Mucosa of stomach (tissue), 1 donor: ENCODE measurements at regions not wholly inside any gene's neighbourhood (a gene's known extent, or its start where the extent isn't known, plus 50 kb on each side); places are given as distances from the start of the nearest gene placed in this dataset.

Source experiments
- H3K27me3 ChIP-seq: one replicate; pipeline ENCODE4 v1.7.0; 2013; ENCODE audit warnings: mild to moderate bottlenecking, low read length; ENCODE audit not compliant: control insufficient read depth, insufficient read depth
- H3K36me3 ChIP-seq: one replicate; pipeline ENCODE4 v1.7.0; 2013; ENCODE audit warnings: low read length; ENCODE audit not compliant: control insufficient read depth, insufficient read depth
- H3K4me1 ChIP-seq: one replicate; pipeline ENCODE4 v1.7.0; 2013; ENCODE audit warnings: mild to moderate bottlenecking, low read length; ENCODE audit not compliant: control insufficient read depth, insufficient read depth
- H3K4me3 ChIP-seq: one replicate; pipeline ENCODE4 v1.7.0; 2013; ENCODE audit warnings: low read length
- H3K9ac ChIP-seq: one replicate; pipeline ENCODE4 v1.7.0; 2013; ENCODE audit warnings: mild to moderate bottlenecking, low read length, moderate library complexity
- H3K9me3 ChIP-seq: one replicate; pipeline ENCODE4 v1.7.0; 2013; ENCODE audit warnings: mild to moderate bottlenecking, low read length, moderate library complexity; ENCODE audit not compliant: control insufficient read depth
- donor health status: Pancreatic carcinoma.

DNA sequence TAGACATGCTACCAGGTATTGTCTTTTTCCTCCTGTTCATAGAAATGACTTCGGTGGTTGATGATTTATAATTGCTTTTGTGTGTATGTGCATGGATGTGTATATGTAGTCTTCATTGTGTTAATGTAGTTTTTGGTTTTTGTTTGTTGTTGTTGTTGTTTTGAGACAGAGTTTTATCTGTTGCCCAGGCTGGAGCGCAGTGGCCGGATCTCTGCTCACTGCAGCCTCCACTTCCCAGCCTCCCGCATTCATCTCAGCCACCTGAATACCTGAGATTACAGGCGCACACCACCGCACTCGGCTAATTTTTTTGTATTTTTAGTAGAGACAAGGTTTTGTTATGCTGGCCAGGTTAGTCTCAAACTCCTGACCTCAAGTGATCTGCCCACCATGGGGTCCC is 75.2 kb downstream of the HFE start:
- no peak overlapping the region for H3K4me3 ChIP-seq
- H3K4me1 ChIP-seq: peaks cover 17% of the 10 kb centered on the region
- H3K9ac ChIP-seq: no peak overlapping the region
- no peaks in the 10 kb centered on the region for H3K27me3 ChIP-seq
- H3K9me3 ChIP-seq: no peaks in the 10 kb centered on the region
- no peaks in the 10 kb centered on the region for H3K36me3 ChIP-seq

DNA sequence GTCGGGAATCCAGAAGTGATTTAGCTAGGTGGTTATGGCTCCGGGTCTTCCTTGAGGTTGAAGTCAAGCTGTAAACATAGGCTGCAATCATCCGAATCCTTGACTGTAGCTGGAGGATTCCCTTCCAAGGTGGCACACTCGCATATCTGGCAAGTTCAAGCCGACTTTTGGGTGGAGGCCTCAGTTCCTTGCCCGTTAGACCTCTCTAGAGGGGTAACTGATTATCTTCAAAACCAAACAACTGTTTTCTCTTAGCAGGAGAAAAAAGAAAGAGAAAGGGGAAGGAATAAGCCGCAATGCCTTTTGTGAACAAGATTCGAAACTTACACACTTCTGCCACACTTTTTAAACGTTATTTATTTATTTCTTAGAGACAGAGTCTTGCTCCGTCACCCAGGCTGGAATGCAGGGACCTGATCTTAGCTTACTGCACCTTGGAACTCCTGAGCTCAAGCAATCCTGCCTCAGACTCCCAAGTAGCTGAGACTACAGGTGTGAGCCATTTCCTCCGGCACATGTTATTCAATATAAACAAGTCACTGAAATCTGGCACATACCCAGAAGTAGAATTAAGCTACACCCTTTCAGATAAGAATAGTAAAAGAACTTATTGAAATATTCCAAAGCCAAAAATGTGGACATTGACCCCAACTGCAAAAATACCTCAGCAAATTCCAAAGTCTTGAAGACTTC is 76.3 kb downstream of the HFE start:
- peak overlapping the region; percentile 28 for H3K4me3 ChIP-seq
- peak overlapping the region; percentile 55 for H3K9ac ChIP-seq
- no peaks in the 10 kb centered on the region for H3K27me3 ChIP-seq
- no peaks in the 10 kb centered on the region for H3K36me3 ChIP-seq
- peaks cover 17% of the 10 kb centered on the region for H3K4me1 ChIP-seq
- H3K9me3 ChIP-seq: no peaks in the 10 kb centered on the region

DNA sequence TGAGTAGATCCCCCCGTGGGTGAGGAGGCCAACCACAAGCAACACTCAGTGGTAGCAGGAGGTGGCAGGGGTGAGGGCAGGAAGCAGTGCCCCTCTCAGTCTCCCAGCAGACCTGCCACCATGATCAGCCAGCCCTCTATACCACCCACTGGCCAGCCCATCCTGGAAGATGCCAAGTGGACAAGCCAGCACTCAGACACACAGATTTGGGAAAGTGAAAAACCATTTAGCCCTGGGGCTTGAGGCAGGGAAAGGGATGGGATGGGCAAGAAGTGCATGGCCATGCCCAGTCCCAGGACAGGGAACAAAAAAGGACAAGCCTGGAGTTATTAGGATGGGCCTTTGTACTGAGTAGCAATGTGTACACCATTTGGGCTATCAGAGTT is 76.9 kb downstream of the HFE start:
- Histone ChIP-seq H3K4me1 (peaks cover 17% of the 10 kb centered on the region), H3K4me3 (no peak overlapping the region), H3K27me3 (no peaks in the 10 kb centered on the region), H3K9me3 (no peaks in the 10 kb centered on the region), H3K36me3 (no peaks in the 10 kb centered on the region), H3K9ac (peak overlapping the region; percentile 55)

GRCh38 chr6:26165261-26165790 is 78.1 kb downstream of the HFE start:
- Histone ChIP-seq H3K36me3 (no peaks in the 10 kb centered on the region), H3K9ac (no peak overlapping the region), H3K4me3 (no peak overlapping the region), H3K27me3 (no peaks in the 10 kb centered on the region), H3K9me3 (no peaks in the 10 kb centered on the region), H3K4me1 (peaks cover 17% of the 10 kb centered on the region)

DNA sequence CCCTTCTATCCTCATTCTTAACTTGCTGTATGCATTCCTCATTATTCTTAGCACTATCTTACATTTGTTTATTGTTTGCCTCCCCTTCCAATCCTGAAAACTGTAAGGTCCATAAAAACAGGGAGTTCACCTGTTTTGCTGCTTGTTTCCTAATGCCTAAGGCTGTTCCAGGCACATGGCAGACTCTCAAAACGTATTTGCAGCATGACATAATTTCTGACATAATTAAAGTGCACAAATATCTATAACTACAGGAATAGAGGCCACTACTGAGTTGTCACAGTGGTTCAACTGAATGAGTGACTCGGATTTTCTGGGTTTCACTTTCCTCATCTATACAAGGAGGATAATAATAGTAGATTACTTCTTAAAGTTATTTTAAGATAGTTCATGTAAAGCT is 83.0 kb downstream of the HFE start:
- no peak overlapping the region for H3K4me3 ChIP-seq
- no peaks in the 10 kb centered on the region for H3K27me3 ChIP-seq
- no peaks in the 10 kb centered on the region for H3K9me3 ChIP-seq
- H3K4me1 ChIP-seq: peaks cover 7% of the 10 kb centered on the region
- H3K36me3 ChIP-seq: no peaks in the 10 kb centered on the region
- no peak overlapping the region for H3K9ac ChIP-seq

GRCh38 chr6:26170951-26171841 is 84.0 kb downstream of the HFE start:
- Histone ChIP-seq H3K9ac (peak overlapping the region; percentile 93), H3K4me1 (peaks cover 7% of the 10 kb centered on the region), H3K9me3 (no peaks in the 10 kb centered on the region), H3K4me3 (peak overlapping the region; percentile 56), H3K36me3 (no peaks in the 10 kb centered on the region), H3K27me3 (no peaks in the 10 kb centered on the region)

GRCh38 chr6:26172608-26172968 is 85.4 kb downstream of the HFE start:
- Histone ChIP-seq H3K27me3 (no peaks in the 10 kb centered on the region), H3K4me3 (peak overlapping the region; percentile 56), H3K36me3 (no peaks in the 10 kb centered on the region), H3K4me1 (peaks cover 7% of the 10 kb centered on the region), H3K9ac (peak overlapping the region; percentile 93), H3K9me3 (no peaks in the 10 kb centered on the region)

DNA sequence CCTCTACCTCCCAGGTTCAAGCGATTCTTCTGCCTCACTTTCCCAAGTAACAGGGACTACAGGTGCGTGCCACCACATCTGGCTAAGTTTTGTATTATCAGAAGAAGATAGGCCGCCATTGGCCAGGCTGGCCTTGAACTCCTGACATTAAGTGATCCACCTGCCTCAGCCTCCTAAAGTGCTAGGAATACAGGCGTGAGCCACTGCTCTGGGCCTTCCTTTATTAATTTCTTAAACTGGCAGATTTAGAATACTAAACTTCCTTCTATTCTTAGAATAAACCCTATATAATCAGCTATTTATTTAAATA is 86.6 kb downstream of the HFE start:
- Histone ChIP-seq H3K9ac (no peak overlapping the region), H3K9me3 (no peaks in the 10 kb centered on the region), H3K36me3 (no peaks in the 10 kb centered on the region), H3K4me1 (peaks cover 7% of the 10 kb centered on the region), H3K27me3 (no peaks in the 10 kb centered on the region), H3K4me3 (no peak overlapping the region)

DNA sequence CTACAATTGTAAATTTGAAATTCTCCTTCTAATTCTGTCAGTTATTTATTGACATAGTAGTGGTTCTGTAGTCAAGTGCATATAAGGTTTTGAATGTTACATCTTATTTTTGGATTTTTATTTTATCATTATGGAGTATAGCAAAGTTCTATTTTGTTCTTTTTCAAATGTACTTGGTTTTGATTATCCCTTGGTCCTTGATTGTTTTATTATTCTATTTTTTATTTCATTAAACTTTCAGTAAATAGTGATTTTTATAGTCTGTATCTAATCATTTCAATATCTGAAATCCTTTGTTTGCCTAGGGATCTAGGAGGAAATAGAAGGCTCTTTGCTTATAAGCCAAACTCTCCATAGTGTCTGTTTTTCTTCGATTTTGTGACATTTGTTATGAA is 87.8 kb downstream of the HFE start:
- Histone ChIP-seq H3K4me1 (peaks cover 7% of the 10 kb centered on the region), H3K27me3 (no peaks in the 10 kb centered on the region), H3K9me3 (no peaks in the 10 kb centered on the region), H3K9ac (no peak overlapping the region), H3K4me3 (no peak overlapping the region), H3K36me3 (no peaks in the 10 kb centered on the region)

- Histone ChIP-seq H3K9me3 (no peaks in the 10 kb centered on the region), H3K4me1 (peaks cover 7% of the 10 kb centered on the region), H3K9ac (no peak overlapping the region)
Measured at GRCh38 chr6:26175428-26176181, 88.4 kb downstream of the HFE start.

DNA sequence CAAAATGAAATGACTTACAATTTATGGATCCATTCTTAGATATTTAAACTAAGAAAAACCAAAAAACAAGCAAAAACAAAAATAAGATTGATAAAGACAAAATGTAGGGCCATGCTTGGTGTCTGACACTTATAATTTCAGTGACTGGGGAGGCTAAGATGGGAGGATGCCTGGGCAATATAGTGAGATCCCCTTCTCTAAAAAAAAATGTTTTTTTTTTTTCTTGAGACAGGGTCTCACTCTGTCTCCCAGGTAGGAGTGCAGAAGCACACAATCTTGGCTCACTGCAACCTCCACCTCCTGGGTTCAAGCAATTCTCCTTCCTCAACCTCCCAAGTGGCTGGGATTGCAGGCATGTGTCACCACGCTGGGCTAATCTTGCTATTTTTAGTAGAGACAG is 92.4 kb downstream of the HFE start:
- no peak overlapping the region for H3K9ac ChIP-seq
- no peaks in the 10 kb centered on the region for H3K9me3 ChIP-seq
- no peaks in the 10 kb centered on the region for H3K36me3 ChIP-seq
- no peaks in the 10 kb centered on the region for H3K27me3 ChIP-seq
- no peaks in the 10 kb centered on the region for H3K4me1 ChIP-seq
- no peak overlapping the region for H3K4me3 ChIP-seq

More at GRCh38 chr6:26175428-26176181, 88.4 kb downstream of the HFE start:
- H3K36me3 ChIP-seq: no peaks in the 10 kb centered on the region
- H3K27me3 ChIP-seq: no peaks in the 10 kb centered on the region
- no peak overlapping the region for H3K4me3 ChIP-seq

DNA sequence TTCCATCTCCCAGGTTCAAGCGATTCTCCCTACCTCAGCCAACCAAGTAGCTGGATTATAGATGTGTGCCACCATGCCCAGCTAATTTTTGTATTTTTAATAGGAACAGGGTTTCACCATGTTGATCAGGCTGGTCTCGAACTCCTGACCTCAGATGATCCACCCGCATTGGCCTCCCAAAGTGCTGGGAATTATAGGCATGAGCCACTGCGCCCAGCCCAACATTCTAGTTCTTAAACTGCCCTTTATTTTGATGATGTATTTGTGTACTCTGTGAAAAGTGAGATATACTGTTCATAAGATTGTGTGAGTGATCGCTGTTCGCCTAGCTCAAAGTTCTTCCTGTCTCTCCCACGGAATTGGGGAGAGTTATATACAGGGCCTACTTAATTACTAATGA is 93.1 kb downstream of the HFE start:
- Histone ChIP-seq H3K9me3 (no peaks in the 10 kb centered on the region), H3K27me3 (no peaks in the 10 kb centered on the region), H3K4me3 (no peak overlapping the region), H3K9ac (no peak overlapping the region), H3K4me1 (no peaks in the 10 kb centered on the region), H3K36me3 (no peaks in the 10 kb centered on the region)
